Endothelial cell of umbilical vein (primary cell): ENCODE measurements at regions not wholly inside any gene's neighbourhood (a gene's known extent, or its start where the extent isn't known, plus 50 kb on each side); places are given as distances from the start of the nearest gene placed in this dataset.

Experiments used
- CTCF ChIP-seq, 2 donors: IDR thresholded peaks; 1 replicate in 1 of 2; 2 replicates in 1 of 2; pipeline ENCODE4 v1.5.1; 2011; ENCODE audit warnings: low read length in 2 of 2, mild to moderate bottlenecking in 2 of 2, moderate library complexity in 2 of 2, control low read depth in 1 of 2, inconsistent platforms in 1 of 2, low read depth in 1 of 2; ENCODE audit not compliant: insufficient read depth in 1 of 2; ENCODE audit errors: extremely low read depth in 1 of 2
- EZH2 ChIP-seq: IDR thresholded peaks from 2 replicates; pipeline ENCODE4 v1.6.1; 2012; ENCODE audit warnings: borderline replicate concordance, low read depth, mild to moderate bottlenecking, moderate library complexity, low read length, inconsistent platforms; ENCODE audit not compliant: severe bottlenecking
- JUN ChIP-seq: IDR thresholded peaks from 2 replicates; pipeline ENCODE4 v1.6.1; 2011; ENCODE audit warnings: borderline replicate concordance, low read depth; ENCODE audit not compliant: insufficient read length, insufficient read depth
- MAX ChIP-seq: IDR thresholded peaks from 2 replicates; pipeline ENCODE4 v1.6.1; 2011; ENCODE audit not compliant: insufficient read depth, insufficient read length
- MYC ChIP-seq: IDR thresholded peaks from one replicate; pipeline ENCODE4 v1.6.1; 2011; ENCODE audit warnings: mild to moderate bottlenecking, low read depth, low read length
- POLR2A ChIP-seq: IDR thresholded peaks from 2 replicates; pipeline ENCODE4 v1.6.1; 2012; ENCODE audit warnings: low read depth, mild to moderate bottlenecking, control low read depth, low read length
- POLR2AphosphoS5 ChIP-seq: IDR thresholded peaks from 2 replicates; pipeline ENCODE4 v1.6.1; 2012; ENCODE audit warnings: low read depth, mild to moderate bottlenecking, control low read depth, low read length, moderate library complexity; ENCODE audit not compliant: insufficient read depth

- no peak for TF ChIP-seq CTCF (IDR thresholded peaks at IDR 0.05; ENCODE audit: extremely low read depth in 1 of 2, insufficient read depth in 1 of 2, low read depth in 1 of 2, low read length in 2 of 2)
- no peak for TF ChIP-seq POLR2AphosphoS5
- no peak for TF ChIP-seq MAX
- no peak for TF ChIP-seq EZH2
- no peak for TF ChIP-seq POLR2A
- TF ChIP-seq JUN = no peak
- TF ChIP-seq MYC = no peak
Measured at GRCh38 chr22:27303718-27304117, 497.8 kb downstream of the MN1 start.
